ENCODE measurements at regions not wholly inside any gene's neighbourhood (a gene's known extent, or its start where the extent isn't known, plus 50 kb on each side); places are given as distances from the start of the nearest gene placed in this dataset.

GRCh38 chr11:127733552-127733951 is 733.0 kb upstream of the KIRREL3 start:
- DNase-seq (ENCODE audit: low spot score), result no peak

- no peak for DNase-seq (ENCODE audit: low spot score)
Measured at GRCh38 chr11:127726367-127726766, 725.8 kb upstream of the KIRREL3 start.

GRCh38 chr11:127723714-127724113 is 723.1 kb upstream of the KIRREL3 start:
- no peak for DNase-seq (ENCODE audit: low spot score)

- DNase-seq (ENCODE audit: low spot score), result no peak
Measured at GRCh38 chr11:127713226-127713625, 712.7 kb upstream of the KIRREL3 start.

GRCh38 chr11:127711748-127712147 is 711.2 kb upstream of the KIRREL3 start:
- no peak for DNase-seq (ENCODE audit: low spot score)

GRCh38 chr11:127710831-127711230 is 710.3 kb upstream of the KIRREL3 start:
- DNase-seq (ENCODE audit: low spot score), result no peak

GRCh38 chr11:127709960-127710359 is 709.4 kb upstream of the KIRREL3 start:
- DNase-seq (ENCODE audit: low spot score), result no peak

GRCh38 chr11:127693686-127694085 is 693.1 kb upstream of the KIRREL3 start:
- DNase-seq (ENCODE audit: low spot score), result no peak

GRCh38 chr11:127683321-127683720 is 682.8 kb upstream of the KIRREL3 start:
- DNase-seq (ENCODE audit: low spot score), result no peak

GRCh38 chr11:127679816-127680545 is 679.4 kb upstream of the KIRREL3 start:
- no peak for DNase-seq (ENCODE audit: low spot score)

GRCh38 chr11:127678631-127679030 is 678.1 kb upstream of the KIRREL3 start:
- no peak for DNase-seq (ENCODE audit: low spot score)

GRCh38 chr11:127677660-127678425 is 677.3 kb upstream of the KIRREL3 start:
- DNase-seq (ENCODE audit: low spot score), result no peak

- no peak for DNase-seq (ENCODE audit: low spot score)
Measured at GRCh38 chr11:127675581-127675980, 675.0 kb upstream of the KIRREL3 start.

- no peak for DNase-seq (ENCODE audit: low spot score)
Measured at GRCh38 chr11:127674754-127675153, 674.2 kb upstream of the KIRREL3 start.

GRCh38 chr11:127670374-127671119 is 670.0 kb upstream of the KIRREL3 start:
- DNase-seq (ENCODE audit: low spot score), result no peak

- no peak for DNase-seq (ENCODE audit: low spot score)
Measured at GRCh38 chr11:127656116-127656836, 655.7 kb upstream of the KIRREL3 start.

GRCh38 chr11:127653076-127653475 is 652.5 kb upstream of the KIRREL3 start:
- no peak for DNase-seq (ENCODE audit: low spot score)

GRCh38 chr11:127651888-127652221 is 651.3 kb upstream of the KIRREL3 start:
- no peak for DNase-seq (ENCODE audit: low spot score)

GRCh38 chr11:127651175-127651887 is 650.8 kb upstream of the KIRREL3 start:
- DNase-seq (ENCODE audit: low spot score), result no peak

GRCh38 chr11:127649958-127650357 is 649.4 kb upstream of the KIRREL3 start:
- no peak for DNase-seq (ENCODE audit: low spot score)

GRCh38 chr11:127649071-127649470 is 648.5 kb upstream of the KIRREL3 start:
- DNase-seq (ENCODE audit: low spot score), result no peak

- DNase-seq (ENCODE audit: low spot score), result no peak
Measured at GRCh38 chr11:127648583-127648982, 648.0 kb upstream of the KIRREL3 start.
